Mesothelial cell of epicardium (in vitro differentiated cells): ENCODE measurements at regions not wholly inside any gene's neighbourhood (a gene's known extent, or its start where the extent isn't known, plus 50 kb on each side); places are given as distances from the start of the nearest gene placed in this dataset.
A peak's percentile ranks its signal among the peaks of the same experiment; 100 is the strongest.
"Not testable (repeated sequence)": the region's sequence is repeated elsewhere in the genome, so short reads cannot be mapped to it uniquely, and the experiment has no call there.

ENCODE experiments used
- DNase-seq, 2 experiments: peaks; one replicate each; pipeline ENCODE4 v3.0.0; 2021; ENCODE audit warnings: low spot score in 2 of 2; ENCODE audit not compliant: unreplicated experiment in 2 of 2
- H3K27ac Mint-ChIP-seq: 2 replicates; pipeline ENCODE4 v1.8.0; 2021; ENCODE audit warnings: mixed read lengths
- H3K27me3 Mint-ChIP-seq: 2 replicates; pipeline ENCODE4 v1.8.0; 2021; ENCODE audit warnings: low read depth, mixed read lengths
- H3K36me3 Mint-ChIP-seq: 2 replicates; pipeline ENCODE4 v1.8.0; 2021; ENCODE audit warnings: mixed read lengths
- H3K4me1 Mint-ChIP-seq: 2 replicates; pipeline ENCODE4 v1.8.0; 2021; ENCODE audit warnings: mixed read lengths
- H3K4me3 Mint-ChIP-seq: 2 replicates; pipeline ENCODE4 v1.8.0; 2021; ENCODE audit warnings: mild to moderate bottlenecking, moderate library complexity, mixed read lengths
- H3K9me3 Mint-ChIP-seq: 2 replicates; pipeline ENCODE4 v1.8.0; 2021; ENCODE audit warnings: mixed read lengths
- CTCF ChIP-seq: fragments of 200-600 bp; sonication (generic); IDR thresholded peaks from one replicate; pipeline ENCODE4 v1.5.0; 2021; ENCODE audit warnings: antibody characterized with exemption; ENCODE audit not compliant: unreplicated experiment

- no peak overlapping the region for H3K27ac Mint-ChIP-seq
- peaks cover 8% of the 10 kb centered on the region for H3K36me3 Mint-ChIP-seq
- H3K4me3 Mint-ChIP-seq: peak overlapping the region; percentile 76
- TF ChIP-seq CTCF: no peak
- no peaks in the 10 kb centered on the region for H3K9me3 Mint-ChIP-seq
- peak; percentile 72 to 84 for DNase-seq
- H3K27me3 Mint-ChIP-seq: no peaks in the 10 kb centered on the region
- H3K4me1 Mint-ChIP-seq: peaks cover 3% of the 10 kb centered on the region
Measured at GRCh38 chr5:1594357-1595106, 70.8 kb upstream of the LPCAT1 start.

- Mint-ChIP-seq H3K4me3 (peak overlapping the region; percentile 76), H3K4me1 (peaks cover 3% of the 10 kb centered on the region), H3K36me3 (peaks cover 10% of the 10 kb centered on the region), H3K27ac (peak overlapping the region; percentile 68), H3K27me3 (no peaks in the 10 kb centered on the region), H3K9me3 (no peaks in the 10 kb centered on the region)
- DNase-seq: no peak
- no peak for TF ChIP-seq CTCF
Measured at GRCh38 chr5:1593903-1594356, 70.2 kb upstream of the LPCAT1 start.

GRCh38 chr5:1588071-1588694 is 64.4 kb upstream of the LPCAT1 start:
- peaks cover 17% of the 10 kb centered on the region for H3K9me3 Mint-ChIP-seq
- not testable (repeated sequence) for DNase-seq, H3K27me3 Mint-ChIP-seq, H3K4me1 Mint-ChIP-seq, H3K27ac Mint-ChIP-seq, H3K4me3 Mint-ChIP-seq
- H3K36me3 Mint-ChIP-seq: peaks cover 54% of the 10 kb centered on the region

- H3K27ac Mint-ChIP-seq: not testable (repeated sequence)
Measured at GRCh38 chr5:1583081-1583875, 59.5 kb upstream of the LPCAT1 start.

GRCh38 chr5:1579389-1579788 is 55.6 kb upstream of the LPCAT1 start:
- H3K27ac Mint-ChIP-seq, H3K4me3 Mint-ChIP-seq, H3K4me1 Mint-ChIP-seq, DNase-seq, H3K27me3 Mint-ChIP-seq: not testable (repeated sequence)
- H3K36me3 Mint-ChIP-seq: peaks cover 64% of the 10 kb centered on the region
- H3K9me3 Mint-ChIP-seq: peaks cover 12% of the 10 kb centered on the region

More at GRCh38 chr5:1583081-1583875, 59.5 kb upstream of the LPCAT1 start:
- not testable (repeated sequence) for DNase-seq, H3K4me1 Mint-ChIP-seq, H3K27me3 Mint-ChIP-seq, H3K4me3 Mint-ChIP-seq
- Mint-ChIP-seq H3K9me3 (peaks cover 28% of the 10 kb centered on the region), H3K36me3 (peaks cover 79% of the 10 kb centered on the region)

- H3K4me1 Mint-ChIP-seq, DNase-seq, H3K27ac Mint-ChIP-seq, H3K4me3 Mint-ChIP-seq, H3K27me3 Mint-ChIP-seq: not testable (repeated sequence)
- peaks cover 56% of the 10 kb centered on the region for H3K36me3 Mint-ChIP-seq
- peaks cover 12% of the 10 kb centered on the region for H3K9me3 Mint-ChIP-seq
Measured at GRCh38 chr5:1576851-1577250, 53.1 kb upstream of the LPCAT1 start.

- Mint-ChIP-seq H3K36me3 (peaks cover 54% of the 10 kb centered on the region), H3K9me3 (peaks cover 12% of the 10 kb centered on the region)
- not testable (repeated sequence) for H3K4me1 Mint-ChIP-seq, DNase-seq, H3K27ac Mint-ChIP-seq, H3K4me3 Mint-ChIP-seq, H3K27me3 Mint-ChIP-seq
Measured at GRCh38 chr5:1575991-1576714, 52.4 kb upstream of the LPCAT1 start.

- not testable (repeated sequence) for H3K27me3 Mint-ChIP-seq, H3K27ac Mint-ChIP-seq, DNase-seq, H3K4me1 Mint-ChIP-seq, H3K4me3 Mint-ChIP-seq
- Mint-ChIP-seq H3K9me3 (peaks cover 12% of the 10 kb centered on the region), H3K36me3 (peaks cover 56% of the 10 kb centered on the region)
Measured at GRCh38 chr5:1575491-1575890, 51.7 kb upstream of the LPCAT1 start.

GRCh38 chr5:1574023-1574318 is 50.2 kb upstream of the LPCAT1 start:
- not testable (repeated sequence) for H3K27me3 Mint-ChIP-seq, H3K9me3 Mint-ChIP-seq, H3K27ac Mint-ChIP-seq, H3K4me3 Mint-ChIP-seq, DNase-seq, H3K4me1 Mint-ChIP-seq
- peaks cover 50% of the 10 kb centered on the region for H3K36me3 Mint-ChIP-seq

GRCh38 chr5:1573217-1574022 is 49.7 kb upstream of the LPCAT1 start:
- H3K27me3 Mint-ChIP-seq, DNase-seq, H3K4me1 Mint-ChIP-seq, H3K9me3 Mint-ChIP-seq, H3K4me3 Mint-ChIP-seq, H3K27ac Mint-ChIP-seq: not testable (repeated sequence)
- H3K36me3 Mint-ChIP-seq: peaks cover 45% of the 10 kb centered on the region
